Fibroblast of skin of right biceps (primary cell): ENCODE measurements at regions not wholly inside any gene's neighbourhood (a gene's known extent, or its start where the extent isn't known, plus 50 kb on each side); places are given as distances from the start of the nearest gene placed in this dataset.

Experiments used
- DNase-seq: peaks from one replicate; pipeline ENCODE4 v3.0.0-alpha.2; 2013

GRCh38 chr1:71170925-71171324 lies 90.1 kb upstream of the ZRANB2 start:
- DNase-seq: no peak

GRCh38 chr1:71167505-71167904 lies 86.7 kb upstream of the ZRANB2 start:
- no peak for DNase-seq

GRCh38 chr1:71166178-71167173 lies 85.6 kb upstream of the ZRANB2 start:
- peak; percentile 11 for DNase-seq

DNA sequence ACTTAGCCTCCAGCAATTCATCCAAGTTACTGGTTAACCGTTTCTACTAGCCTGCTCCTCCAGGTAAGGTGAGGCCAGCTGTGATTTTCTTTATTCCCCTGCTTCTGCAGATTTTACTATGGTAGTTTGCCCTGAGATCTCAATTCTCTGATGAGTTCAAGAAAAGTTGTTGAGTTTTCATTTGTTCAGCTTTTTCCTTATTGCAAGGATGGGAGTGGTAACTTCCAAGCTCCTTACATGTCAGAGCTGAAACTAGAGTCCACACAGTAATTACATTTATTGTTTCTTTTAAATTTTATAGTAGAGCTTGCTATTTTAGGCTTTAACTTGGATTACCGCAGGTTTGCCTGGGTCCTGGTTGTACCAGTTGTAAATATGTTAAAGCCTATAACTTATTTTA lies 76.9 kb upstream of the ZRANB2 start:
- no peak for DNase-seq

DNA sequence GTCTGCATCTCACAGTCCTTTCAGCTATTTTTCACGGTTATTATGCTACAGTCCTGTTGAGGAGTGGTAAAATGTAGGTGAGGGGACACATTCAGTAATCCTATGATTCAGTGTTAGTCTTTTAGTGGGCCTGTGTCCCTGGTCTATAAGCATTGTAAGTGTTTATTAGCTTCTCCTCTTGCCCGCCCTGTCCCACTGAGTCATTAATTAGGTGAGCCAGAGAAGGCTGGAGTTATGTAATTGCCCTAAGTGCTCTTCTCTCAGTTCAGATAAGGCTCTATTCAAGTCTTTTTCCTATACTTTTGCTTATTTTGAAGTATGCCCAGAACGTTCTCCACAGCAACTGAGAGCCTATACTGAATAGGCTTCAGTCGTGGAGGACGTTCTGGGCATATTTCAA lies 76.3 kb upstream of the ZRANB2 start:
- DNase-seq: no peak

GRCh38 chr1:71156590-71156989 lies 75.8 kb upstream of the ZRANB2 start:
- DNase-seq: no peak

DNA sequence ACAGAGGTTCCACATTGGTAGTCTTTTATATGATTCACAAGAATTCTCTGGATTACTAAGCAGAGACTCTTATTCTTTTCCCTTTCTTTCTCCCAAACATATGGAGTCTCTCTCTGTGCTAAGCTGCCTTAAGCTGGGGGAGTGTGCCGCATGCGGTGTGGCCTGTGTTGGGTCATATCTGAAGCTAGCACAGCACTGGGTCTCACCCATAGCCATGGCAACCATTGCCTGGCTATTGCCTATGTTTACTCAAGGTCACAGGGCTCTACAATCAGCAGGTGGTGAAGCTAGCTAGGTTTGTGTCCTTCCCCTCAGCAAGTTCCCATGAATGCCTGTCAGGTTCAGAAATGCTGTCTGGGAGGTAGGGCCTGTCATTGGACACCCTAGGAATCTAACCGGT lies 73.6 kb upstream of the ZRANB2 start:
- DNase-seq: no peak

GRCh38 chr1:71153826-71154225 lies 73.0 kb upstream of the ZRANB2 start:
- no peak for DNase-seq

- no peak for DNase-seq
These were observed 67.0 kb upstream of the ZRANB2 start for GRCh38 chr1:71147637-71148360.

DNA sequence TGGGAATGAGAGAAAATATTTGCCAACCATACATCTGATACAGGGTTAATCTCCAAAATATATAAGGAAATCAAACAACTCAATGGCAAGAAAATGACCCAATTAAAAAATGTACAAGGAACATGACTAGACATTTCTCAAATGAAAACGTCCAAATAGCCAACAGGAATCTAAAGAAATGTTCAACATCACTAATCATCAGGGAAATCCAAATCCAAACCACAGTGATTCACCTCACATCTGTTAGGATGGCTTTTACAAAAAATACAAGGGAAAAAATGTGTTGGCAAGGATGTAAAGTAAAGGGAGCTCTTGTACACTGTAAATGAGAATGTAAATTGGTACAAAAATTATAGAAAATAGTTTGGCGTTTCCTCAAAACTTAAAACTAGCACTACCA lies 54.7 kb upstream of the ZRANB2 start:
- DNase-seq: peak; percentile 2
